ENCODE measurements at regions not wholly inside any gene's neighbourhood (a gene's known extent, or its start where the extent isn't known, plus 50 kb on each side); places are given as distances from the start of the nearest gene placed in this dataset.
A peak's percentile ranks its signal among the peaks of the same experiment; 100 is the strongest.

- H3K27ac ChIP-seq (ENCODE audit: low read depth in 1 of 2, low read length in 1 of 2): no peak overlapping the region
- H3K9ac ChIP-seq (ENCODE audit: insufficient read depth in 1 of 2, low read length in 2 of 2): no peak overlapping the region
- peaks cover 0 to 2% (median 0%) of the 10 kb centered on the region in 4 donors for H3K9me3 ChIP-seq (ENCODE audit: control insufficient read depth in 4 of 4, insufficient read depth in 3 of 4, low read length in 3 of 4)
- H3K4me3 ChIP-seq: no peak overlapping the region
- H3K36me3 ChIP-seq (ENCODE audit: control insufficient read depth in 4 of 4, insufficient read depth in 4 of 4, low read length in 4 of 4): no peaks in the 10 kb centered on the region
- no peak for TF ChIP-seq CTCF (IDR thresholded peaks at IDR 0.05; ENCODE audit: control extremely low read depth, extremely low read depth)
- 90 to 93% methylated on average over 1 of the region's 1 CpG for WGBS, 2 donors
- H3K27me3 ChIP-seq (ENCODE audit: control insufficient read depth in 3 of 3, insufficient read depth in 3 of 3, low read length in 2 of 3): no peaks in the 10 kb centered on the region
- no peak for DNase-seq
- ATAC-seq (ENCODE audit: insufficient read depth, low FRiP score): no peak
- H3K4me1 ChIP-seq (ENCODE audit: control insufficient read depth in 5 of 5, insufficient read depth in 5 of 5, low read length in 5 of 5): peaks cover 0 to 24% (median 0%) of the 10 kb centered on the region in 5 donors
These were observed 387.7 kb upstream of the CHD1 start for GRCh38 chr5:99316484-99316883.

- DNase-seq: peak in 2 of 3 donors; percentile 29 to 37
- peaks cover 0 to 24% (median 0%) of the 10 kb centered on the region in 5 donors for H3K4me1 ChIP-seq (ENCODE audit: control insufficient read depth in 5 of 5, insufficient read depth in 5 of 5, low read length in 5 of 5)
- H3K27ac ChIP-seq (ENCODE audit: low read depth in 1 of 2, low read length in 1 of 2): no peak overlapping the region
- H3K9ac ChIP-seq (ENCODE audit: insufficient read depth in 1 of 2, low read length in 2 of 2): no peak overlapping the region
- TF ChIP-seq CTCF (IDR thresholded peaks at IDR 0.05; ENCODE audit: control extremely low read depth, extremely low read depth): no peak
- 32 to 48% methylated on average over 2 of the region's 2 CpGs for WGBS, 2 donors
- H3K9me3 ChIP-seq (ENCODE audit: control insufficient read depth in 4 of 4, insufficient read depth in 3 of 4, low read length in 3 of 4): peaks cover 0 to 2% (median 0%) of the 10 kb centered on the region in 4 donors
- no peak overlapping the region for H3K4me3 ChIP-seq
- no peaks in the 10 kb centered on the region for H3K27me3 ChIP-seq (ENCODE audit: control insufficient read depth in 3 of 3, insufficient read depth in 3 of 3, low read length in 2 of 3)
- no peak for ATAC-seq (ENCODE audit: insufficient read depth, low FRiP score)
- no peaks in the 10 kb centered on the region for H3K36me3 ChIP-seq (ENCODE audit: control insufficient read depth in 4 of 4, insufficient read depth in 4 of 4, low read length in 4 of 4)
These were observed 386.8 kb upstream of the CHD1 start for GRCh38 chr5:99315413-99316183.

- TF ChIP-seq CTCF (IDR thresholded peaks at IDR 0.05; ENCODE audit: control extremely low read depth, extremely low read depth): no peak
- Histone ChIP-seq H3K4me3 (no peak overlapping the region), H3K27me3 (ENCODE audit: control insufficient read depth in 3 of 3, insufficient read depth in 3 of 3, low read length in 2 of 3) (no peaks in the 10 kb centered on the region), H3K27ac (ENCODE audit: low read depth in 1 of 2, low read length in 1 of 2) (no peak overlapping the region), H3K9ac (ENCODE audit: insufficient read depth in 1 of 2, low read length in 2 of 2) (no peak overlapping the region), H3K36me3 (ENCODE audit: control insufficient read depth in 4 of 4, insufficient read depth in 4 of 4, low read length in 4 of 4) (no peaks in the 10 kb centered on the region), H3K4me1 (ENCODE audit: control insufficient read depth in 5 of 5, insufficient read depth in 5 of 5, low read length in 5 of 5) (peaks cover 0 to 24% (median 0%) of the 10 kb centered on the region in 5 donors), H3K9me3 (ENCODE audit: control insufficient read depth in 4 of 4, insufficient read depth in 3 of 4, low read length in 3 of 4) (peaks cover 0 to 2% (median 0%) of the 10 kb centered on the region in 4 donors)
- ATAC-seq (ENCODE audit: insufficient read depth, low FRiP score) (no peak), DNase-seq (peak; percentile 70 to 96 (median 94))
- 59 to 76% methylated on average over 2 of the region's 2 CpGs for WGBS, 2 donors
These were observed 385.9 kb upstream of the CHD1 start for GRCh38 chr5:99314721-99315120.

Data from lung (tissue), 11 donors.